Hematopoietic multipotent progenitor cell treated with erythropoietin and hydrocortisone succinate and interleukin-3 and kit ligand, for 8 days (in vitro differentiated cells): ENCODE measurements at regions not wholly inside any gene's neighbourhood (a gene's known extent, or its start where the extent isn't known, plus 50 kb on each side); places are given as distances from the start of the nearest gene placed in this dataset.

ENCODE experiments used
- DNase-seq: peaks from one replicate; pipeline ENCODE4 v3.0.0-alpha.2; 2015

GRCh38 chr7:46387646-46388045 is 466.6 kb upstream of the IGFBP3 start:
- DNase-seq: no peak

DNA sequence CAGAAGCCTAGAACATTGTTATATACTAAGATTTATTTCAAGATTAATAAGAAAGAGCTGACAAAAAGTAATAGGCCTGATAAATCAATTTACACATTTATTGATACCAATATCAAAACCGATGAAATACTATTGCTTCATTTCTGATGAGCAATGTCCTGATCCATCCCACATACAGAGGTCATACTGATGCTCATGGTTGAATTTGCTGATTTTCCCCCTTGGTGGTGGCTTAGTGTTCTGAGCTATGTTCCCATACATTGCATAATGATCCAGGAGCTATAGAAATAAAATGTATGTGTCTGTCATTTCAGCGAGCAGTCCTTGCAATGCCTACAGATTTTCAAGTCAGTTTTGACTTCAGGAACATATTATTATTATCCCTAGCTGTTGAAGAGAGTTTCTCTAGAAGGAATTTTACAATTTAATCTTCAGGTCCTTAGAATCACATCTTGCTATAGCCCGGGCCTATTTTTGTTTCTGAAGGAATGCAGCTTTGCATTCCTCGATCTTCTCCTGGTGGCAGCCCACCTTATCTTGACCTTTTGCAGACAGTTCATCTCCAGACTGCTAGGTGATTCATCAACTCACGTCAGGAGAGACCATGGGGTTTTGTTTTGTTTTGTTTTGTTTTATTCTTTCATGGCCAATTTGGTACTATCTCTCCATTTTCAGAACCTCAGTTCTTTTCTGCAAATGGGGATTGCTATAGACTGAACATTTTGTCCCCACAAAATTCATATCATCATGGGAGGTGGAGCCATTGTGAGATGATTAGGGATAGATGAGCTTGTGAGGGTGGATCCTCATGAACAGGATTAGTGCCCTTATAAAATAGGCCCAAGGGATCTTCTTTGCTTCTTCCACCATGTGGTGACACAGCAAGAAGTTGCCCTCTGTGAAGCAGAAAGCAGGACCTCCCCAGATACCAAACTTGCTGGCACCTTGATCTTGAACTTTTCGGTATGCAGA is 465.6 kb upstream of the IGFBP3 start:
- no peak for DNase-seq

DNA sequence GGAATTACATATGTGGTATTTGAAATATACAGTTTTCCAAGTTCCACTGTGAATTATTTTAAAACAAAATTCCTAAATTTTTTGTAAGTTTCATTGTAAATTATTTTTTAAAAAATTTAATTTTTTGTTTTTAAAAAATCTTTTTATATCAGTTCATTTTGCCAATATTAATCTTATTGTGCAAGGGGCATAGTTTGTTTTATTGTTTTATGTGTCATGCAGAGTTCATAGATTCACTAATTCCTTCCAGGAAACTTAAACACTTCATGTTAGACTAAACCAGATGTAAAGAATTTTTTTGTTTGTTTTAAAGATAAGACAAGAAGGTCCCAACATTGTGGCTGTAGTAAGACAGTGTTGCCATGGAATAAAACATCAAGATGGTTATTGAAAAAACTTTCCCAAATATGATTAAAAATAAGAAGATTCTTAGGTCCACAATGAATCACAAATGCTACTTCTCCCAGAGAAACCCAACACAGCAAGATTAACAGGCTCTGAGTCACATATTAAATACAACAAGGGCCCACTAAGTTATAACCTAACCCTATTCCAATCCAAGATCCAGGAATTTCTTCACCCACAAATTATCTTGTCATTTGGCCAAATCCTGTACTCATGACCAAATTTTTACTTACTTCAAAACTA is 464.7 kb upstream of the IGFBP3 start:
- no peak for DNase-seq

- DNase-seq: no peak
Observed at GRCh38 chr7:46383605-46384004, 462.5 kb upstream of the IGFBP3 start.

DNA sequence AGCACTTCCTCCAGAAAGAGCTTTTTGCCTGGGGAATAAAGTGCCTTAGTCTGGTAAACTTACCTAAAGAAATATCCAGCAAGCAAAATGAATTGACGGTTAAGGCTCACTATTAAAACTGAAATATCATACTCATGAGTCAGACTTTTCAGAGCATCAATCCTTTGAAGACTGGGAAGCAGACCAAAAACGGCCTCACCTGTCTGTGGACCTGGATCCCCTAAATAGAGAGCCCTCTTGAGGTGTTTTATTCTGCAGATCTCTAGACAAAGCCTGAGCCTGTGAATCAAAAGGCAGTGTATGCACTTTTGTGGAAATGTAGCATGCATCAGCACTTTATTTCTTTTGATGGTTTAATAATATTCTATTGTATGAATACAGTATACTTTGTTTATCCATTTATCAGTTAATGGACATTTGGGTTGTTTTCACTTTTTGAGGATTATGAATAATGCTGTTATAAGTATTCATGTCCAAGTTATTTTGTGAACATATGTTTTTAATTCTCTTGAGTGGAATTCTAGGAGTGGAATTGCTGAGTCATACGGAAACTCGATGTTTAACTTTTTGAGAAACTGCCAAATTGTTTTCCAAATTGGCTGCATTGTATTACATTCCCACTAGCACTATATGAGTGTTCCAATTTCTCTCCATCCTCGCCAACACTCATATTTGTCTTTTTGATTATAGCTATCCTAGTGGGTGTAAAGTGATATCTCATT is 449.0 kb upstream of the IGFBP3 start:
- no peak for DNase-seq

DNA sequence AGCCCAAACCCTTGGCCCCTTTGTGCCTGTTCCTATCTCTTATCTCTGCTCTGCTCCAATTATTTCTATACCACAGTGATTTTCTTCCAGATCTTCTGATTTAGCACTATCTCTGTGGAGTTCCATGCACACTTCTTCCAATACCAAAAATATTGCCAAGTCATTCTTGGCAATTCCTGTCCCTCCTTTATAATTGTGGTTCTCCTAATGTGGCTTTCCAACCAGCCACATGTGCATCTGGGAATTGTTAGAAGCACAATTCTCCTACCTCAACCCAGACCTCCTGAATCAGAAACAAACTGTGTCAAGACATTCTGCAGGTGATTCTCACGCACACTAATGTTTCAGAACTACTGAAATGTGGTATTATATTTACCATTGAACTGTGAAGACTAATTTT is 447.8 kb upstream of the IGFBP3 start:
- DNase-seq: no peak

- no peak for DNase-seq
Observed at GRCh38 chr7:46366526-46366925, 445.5 kb upstream of the IGFBP3 start.

- DNase-seq: no peak
Observed at GRCh38 chr7:46363688-46364087, 442.6 kb upstream of the IGFBP3 start.

DNA sequence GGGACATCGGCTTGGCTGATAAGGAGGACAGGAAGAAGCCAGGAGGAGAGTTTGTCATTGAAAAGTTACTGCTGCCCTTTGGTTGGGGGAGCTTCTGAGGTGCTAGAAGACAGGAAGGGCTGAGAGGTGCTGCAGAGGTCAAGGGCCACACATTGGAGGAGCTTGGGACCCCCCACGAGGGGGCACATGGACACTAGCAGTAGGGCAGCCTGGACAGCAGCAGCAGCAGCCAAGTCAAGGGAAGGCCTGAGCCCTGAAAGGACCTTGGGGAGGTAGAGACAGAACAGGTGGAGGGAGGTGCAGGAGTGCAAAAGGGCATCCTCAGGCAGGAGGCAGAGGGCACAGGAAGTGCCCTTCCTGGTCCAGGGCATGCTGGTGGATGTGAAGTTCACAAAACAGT is 439.7 kb upstream of the IGFBP3 start:
- no peak for DNase-seq

DNA sequence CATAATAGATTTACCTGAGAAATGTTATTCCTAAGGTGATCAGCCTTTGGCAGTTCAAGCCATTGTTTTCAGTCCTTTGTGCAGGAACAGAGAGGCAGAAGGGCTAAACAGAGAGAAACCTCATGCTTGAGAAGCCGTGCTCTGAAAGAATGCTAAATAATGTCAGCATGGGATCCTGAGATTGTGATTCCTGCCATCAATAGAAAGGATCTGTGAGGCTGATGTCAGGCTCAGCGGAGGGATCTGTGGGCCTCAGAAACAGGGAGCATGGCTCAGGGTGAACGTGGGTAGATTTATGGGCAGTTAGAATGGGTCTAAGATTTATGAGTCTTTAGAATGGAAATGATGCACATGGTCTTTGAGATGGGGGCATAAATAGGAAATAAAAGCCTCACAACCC is 439.2 kb upstream of the IGFBP3 start:
- no peak for DNase-seq

DNA sequence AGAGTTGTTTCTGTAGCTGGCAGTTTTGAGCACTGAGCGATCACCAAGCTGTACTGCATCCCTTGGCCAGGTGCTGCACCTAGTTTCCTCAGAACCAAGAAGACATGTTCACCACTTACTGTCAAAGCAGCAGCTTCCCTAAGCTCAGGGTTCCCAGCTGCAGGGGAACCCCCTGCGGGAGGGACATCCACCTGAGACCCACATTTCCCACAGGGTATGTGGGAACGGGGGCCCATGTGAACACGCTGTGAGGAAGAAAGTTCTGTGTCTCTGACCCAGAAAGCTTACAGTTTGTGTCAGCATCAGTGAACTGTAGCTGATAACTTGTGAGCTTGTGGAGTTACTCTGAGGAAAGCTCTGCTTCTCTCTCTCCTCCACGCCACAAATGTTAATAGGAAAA is 436.8 kb upstream of the IGFBP3 start:
- DNase-seq: no peak

DNA sequence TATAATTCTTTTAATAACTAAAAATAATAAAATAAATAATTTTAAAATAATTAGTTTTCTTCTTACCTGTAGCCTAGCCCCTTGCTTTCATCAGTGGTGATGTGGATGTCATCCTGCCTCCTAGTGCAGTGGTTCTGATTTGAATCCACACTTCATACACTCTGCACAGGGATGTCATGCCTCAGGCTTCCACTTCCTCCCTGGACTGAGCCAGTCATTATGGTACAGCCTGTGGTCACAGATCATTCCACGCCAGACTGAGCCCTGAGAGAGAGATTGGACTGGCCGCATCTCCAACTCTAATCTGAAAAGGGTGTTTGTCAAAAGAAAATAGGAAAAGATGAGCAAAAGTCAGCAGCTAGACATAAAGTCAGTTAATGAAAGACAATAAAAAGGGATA is 436.2 kb upstream of the IGFBP3 start:
- DNase-seq: no peak

GRCh38 chr7:46356371-46356770 is 435.3 kb upstream of the IGFBP3 start:
- DNase-seq: no peak

- DNase-seq: no peak
Observed at GRCh38 chr7:46355331-46355730, 434.3 kb upstream of the IGFBP3 start.

GRCh38 chr7:46352004-46352954 is 431.2 kb upstream of the IGFBP3 start:
- peak; percentile 25 for DNase-seq

DNA sequence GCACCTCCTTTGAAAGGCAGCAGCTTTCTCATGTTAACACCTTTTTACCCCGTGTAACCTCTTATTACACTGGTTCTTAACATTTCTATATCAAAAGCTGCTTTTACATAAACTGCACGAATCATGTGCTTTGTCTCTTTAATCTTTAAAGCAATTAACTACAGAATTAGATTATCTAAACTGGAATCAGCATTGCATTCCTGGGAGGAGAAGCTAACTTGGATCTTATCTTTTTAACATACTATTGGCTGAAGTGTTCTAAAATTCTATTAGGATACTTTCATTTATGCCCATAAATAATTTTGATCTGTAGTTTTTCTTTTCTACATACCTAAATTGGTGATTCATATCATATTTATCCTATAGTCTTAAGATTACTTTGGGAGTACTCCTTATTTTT is 428.4 kb upstream of the IGFBP3 start:
- no peak for DNase-seq

GRCh38 chr7:46344533-46344932 is 423.5 kb upstream of the IGFBP3 start:
- DNase-seq: no peak

- no peak for DNase-seq
Observed at GRCh38 chr7:46343802-46344201, 422.7 kb upstream of the IGFBP3 start.

DNA sequence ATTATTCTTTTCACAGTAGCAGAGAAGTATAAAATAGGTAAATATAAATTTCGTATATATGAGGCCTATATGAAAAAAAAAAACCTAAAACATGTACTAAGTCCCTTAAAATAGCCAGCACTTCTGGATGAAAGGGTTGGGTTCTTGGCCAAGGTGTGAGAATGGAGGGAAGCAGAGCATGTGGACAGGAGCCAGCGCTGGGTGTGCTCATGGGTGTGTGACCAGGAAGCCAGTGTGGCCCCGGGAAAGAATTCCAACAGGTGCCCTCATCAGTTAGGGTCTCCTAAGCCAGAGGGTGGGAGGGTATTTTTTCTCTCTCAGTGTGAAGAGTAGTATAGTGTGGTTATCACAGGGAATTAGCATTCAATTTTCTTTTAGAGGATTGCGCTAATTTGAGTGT is 401.9 kb upstream of the IGFBP3 start:
- no peak for DNase-seq

GRCh38 chr7:46321556-46322205 is 400.6 kb upstream of the IGFBP3 start:
- no peak for DNase-seq

- no peak for DNase-seq
Observed at GRCh38 chr7:46320956-46321355, 399.9 kb upstream of the IGFBP3 start.

DNA sequence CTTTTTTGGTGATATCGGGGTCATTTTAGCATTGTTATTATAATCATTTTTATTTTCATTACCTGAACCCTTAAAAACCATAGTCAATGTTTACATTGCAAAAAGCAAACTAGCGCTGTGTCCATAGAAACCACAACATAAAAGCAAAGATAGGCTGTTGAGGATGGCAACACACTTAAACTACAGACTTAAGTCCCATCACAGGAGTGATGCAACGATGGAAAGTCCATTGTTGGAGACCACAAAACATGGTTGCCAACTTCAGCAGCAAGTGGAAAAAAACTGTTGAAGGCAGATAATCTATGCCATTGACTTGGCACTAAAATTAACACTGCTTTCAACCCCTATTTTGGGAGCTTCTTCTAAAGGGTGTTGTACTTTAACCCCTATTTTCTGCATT is 398.8 kb upstream of the IGFBP3 start:
- no peak for DNase-seq
